OCI-M2 (cell line): ENCODE measurements at regions not wholly inside any gene's neighbourhood (a gene's known extent, or its start where the extent isn't known, plus 50 kb on each side); places are given as distances from the start of the nearest gene placed in this dataset.
"Not testable (repeated sequence)": the region's sequence is repeated elsewhere in the genome, so short reads cannot be mapped to it uniquely, and the experiment has no call there.

Experiments
- DNase-seq: peaks from one replicate; lab custom pipeline; 2025; ENCODE audit not compliant: unreplicated experiment; lab: John Stamatoyannopoulos, UW

- DNase-seq = no peak
These were observed 253.6 kb downstream of the C3orf38 start for GRCh38 chr3:88403319-88403718.

DNA sequence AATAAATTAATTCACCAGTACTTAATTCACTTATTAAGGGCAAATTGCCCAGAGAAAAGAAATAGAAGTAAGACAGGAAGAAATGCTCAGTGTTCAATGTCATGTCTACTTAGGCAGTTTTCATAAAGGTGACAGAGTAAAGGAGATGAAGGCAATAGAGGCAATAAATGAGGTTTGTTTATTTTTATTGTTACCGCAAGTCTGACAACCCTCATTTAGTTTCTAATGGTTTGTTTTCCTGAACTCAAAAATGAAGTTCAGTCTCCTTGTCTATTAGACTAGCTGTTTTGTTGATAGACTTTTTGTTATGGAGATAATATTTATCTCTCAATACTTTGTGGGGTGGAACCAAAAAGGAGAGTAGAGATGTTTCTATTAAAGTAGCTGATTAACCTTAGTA, 258.3 kb downstream of the C3orf38 start:
- no peak for DNase-seq

- no peak for DNase-seq
These were observed 259.2 kb downstream of the C3orf38 start for GRCh38 chr3:88408935-88409334.

GRCh38 chr3:88410259-88410658, 260.5 kb downstream of the C3orf38 start:
- no peak for DNase-seq

DNA sequence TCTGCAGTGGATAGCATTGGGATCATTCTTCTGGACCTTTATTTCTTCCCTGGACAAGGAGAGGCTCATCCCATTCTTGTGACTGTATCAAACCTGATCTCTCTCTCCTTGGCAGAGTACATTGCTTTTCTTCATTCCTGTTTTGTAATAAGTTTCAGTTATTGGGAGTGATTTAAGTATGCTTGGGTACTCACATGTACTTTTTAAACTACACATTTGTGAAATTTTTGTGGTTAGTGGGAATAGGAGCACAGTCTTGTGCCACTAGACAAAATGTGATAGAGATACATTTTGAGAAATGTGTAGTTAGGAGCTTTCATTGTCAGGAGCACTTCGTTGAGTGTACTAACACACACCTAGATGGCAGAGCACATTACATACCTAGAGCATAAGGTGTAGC, 262.6 kb downstream of the C3orf38 start:
- DNase-seq = no peak

DNA sequence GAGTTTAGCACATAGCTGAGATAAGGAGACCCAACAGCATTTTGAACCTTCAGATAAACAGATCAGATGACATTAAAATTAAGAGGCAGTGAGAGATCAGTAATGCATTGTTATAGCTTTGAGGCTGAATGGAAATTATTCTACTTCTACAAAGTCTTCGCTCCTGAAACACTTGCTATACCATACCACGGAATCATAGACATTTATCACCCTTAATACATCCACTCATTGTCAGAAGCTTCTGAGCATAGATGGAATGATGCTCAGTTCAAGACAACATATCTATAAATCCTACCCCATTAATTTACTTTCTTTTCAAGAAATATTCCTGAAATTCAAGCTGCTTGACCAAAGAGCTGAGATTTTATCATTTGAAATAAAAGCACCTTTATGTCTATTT, 266.7 kb downstream of the C3orf38 start:
- no peak for DNase-seq

DNA sequence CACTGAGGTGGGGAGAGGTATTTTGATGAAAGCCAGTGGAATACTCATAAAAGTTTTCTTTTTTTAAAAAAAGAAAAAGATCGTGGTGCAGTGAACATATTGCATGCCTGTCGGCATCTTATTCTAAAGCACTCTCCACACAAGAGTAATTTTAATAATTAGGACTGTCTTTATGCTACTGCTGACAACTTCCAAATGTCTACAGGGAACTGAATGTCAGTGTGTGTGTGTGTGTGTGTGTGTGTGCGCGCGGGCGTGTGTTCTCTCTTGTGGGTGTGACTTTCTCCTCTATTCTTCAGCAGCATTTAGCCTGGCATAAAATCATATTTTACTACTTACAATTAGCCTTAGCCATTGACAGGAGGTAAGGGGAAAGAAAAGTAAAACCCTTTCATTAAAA, 268.5 kb downstream of the C3orf38 start:
- no peak for DNase-seq

DNA sequence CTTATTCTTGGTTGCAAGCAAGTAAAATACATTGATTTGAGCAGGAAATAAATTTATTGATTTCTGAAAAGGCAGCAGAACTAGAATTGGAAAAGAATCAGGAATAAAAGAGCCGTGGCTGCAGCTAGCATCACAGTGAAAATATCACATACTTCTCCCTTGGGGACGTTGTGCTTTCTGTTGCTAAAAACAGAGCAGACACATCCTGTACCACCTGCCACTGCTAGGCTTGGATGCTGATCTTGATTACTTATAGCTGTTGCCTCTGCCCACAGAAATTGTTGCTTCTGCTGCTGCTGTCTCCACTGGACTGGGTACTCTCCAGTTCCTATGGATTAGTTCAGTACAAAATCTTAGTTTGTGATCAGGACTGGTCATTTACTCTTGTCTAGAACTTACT, 283.8 kb downstream of the C3orf38 start:
- no peak for DNase-seq

DNA sequence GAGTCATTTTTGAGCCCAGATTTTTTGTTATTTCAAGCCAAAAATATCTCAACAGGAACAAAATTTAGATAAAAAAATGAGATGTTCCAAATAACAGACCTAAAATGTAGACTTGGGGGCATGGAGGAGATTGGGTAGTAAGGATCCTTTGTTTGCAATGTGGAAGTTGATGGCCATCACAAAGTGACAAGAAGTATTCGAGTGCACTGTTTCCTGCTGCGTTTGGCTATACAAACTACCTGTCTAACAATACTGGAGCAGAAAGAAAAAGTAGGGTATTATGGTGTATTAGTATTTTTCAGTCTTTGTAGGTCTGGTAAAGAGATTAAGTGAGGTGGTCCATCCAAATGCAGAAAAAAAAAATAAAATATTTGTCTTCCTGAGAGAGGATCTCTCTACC, 284.2 kb downstream of the C3orf38 start:
- no peak for DNase-seq

DNA sequence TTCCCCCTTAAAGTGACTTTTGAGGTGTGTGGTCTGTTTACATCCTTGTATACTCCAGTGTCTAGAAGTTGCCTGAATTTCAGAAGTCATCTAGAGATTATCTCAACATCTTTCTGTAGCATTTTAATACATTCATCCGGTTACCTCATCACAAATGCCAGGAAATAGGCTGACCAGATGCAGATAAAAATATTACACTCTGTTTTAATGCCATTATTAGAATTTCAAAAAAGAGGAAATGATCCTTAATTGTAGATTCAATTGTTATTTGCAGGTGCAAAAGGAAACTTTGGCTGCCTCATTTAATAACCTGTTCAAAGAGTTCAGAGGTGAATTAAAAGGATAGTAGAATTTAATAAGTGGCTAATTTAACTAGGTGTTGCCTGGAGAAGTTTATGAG, 290.9 kb downstream of the C3orf38 start:
- DNase-seq = no peak

DNA sequence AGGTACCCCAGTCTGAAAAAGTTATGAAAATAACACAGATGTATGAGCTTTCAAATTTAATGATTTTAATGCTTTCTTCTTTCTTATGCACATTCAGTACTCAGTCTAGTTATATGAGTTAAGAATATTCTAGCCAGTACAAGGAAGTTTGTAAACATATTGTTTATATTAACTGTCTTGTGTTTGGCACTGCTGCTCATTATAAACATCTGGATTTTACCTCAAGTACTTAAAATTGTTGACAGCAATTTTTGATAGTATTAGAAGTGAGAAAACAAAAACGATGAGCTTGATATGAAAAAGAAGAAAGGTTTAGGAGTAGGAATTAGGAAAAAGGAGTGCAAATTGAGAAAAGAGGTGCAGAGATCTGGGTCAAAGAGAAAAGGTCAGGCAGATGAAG, 293.3 kb downstream of the C3orf38 start:
- DNase-seq = no peak

GRCh38 chr3:88444251-88444650, 294.5 kb downstream of the C3orf38 start:
- no peak for DNase-seq

DNA sequence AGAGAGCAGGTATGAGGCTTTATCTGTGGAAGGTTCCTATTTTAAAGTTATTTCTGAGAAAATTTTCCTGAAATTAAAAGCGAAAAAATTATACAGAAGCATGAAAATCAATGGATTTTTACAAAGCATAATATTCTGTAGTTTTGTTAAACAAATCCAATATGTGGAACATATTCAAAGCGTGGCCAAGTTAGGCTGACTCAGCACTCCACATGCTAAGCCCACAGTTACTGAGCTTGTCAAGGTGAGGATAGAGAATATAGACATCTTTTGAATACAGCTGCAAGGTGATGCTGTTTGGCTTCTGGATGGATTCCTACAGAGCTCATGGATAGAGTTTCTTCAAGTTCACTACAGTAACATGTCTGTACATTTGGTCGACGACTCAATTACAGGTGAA, 302.5 kb downstream of the C3orf38 start:
- DNase-seq = no peak

DNA sequence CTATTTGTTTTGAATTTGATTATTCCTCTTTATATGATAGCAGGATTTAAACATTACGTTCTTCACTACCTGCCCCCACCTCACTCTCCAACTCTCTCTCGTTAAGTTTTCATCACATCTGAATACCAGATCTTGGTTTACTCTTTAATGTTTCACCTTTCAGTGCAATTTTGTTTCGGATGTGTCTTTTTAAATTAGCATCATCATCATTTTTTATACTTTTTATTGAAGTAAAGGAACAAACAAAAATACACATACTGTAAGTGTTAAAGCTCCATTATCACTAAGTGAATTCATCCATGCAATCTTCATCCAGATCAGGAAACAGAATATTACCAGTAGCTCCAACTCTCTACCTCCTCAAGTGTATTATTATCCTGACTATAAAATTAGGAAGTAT, 310.6 kb downstream of the C3orf38 start:
- DNase-seq = no peak

DNA sequence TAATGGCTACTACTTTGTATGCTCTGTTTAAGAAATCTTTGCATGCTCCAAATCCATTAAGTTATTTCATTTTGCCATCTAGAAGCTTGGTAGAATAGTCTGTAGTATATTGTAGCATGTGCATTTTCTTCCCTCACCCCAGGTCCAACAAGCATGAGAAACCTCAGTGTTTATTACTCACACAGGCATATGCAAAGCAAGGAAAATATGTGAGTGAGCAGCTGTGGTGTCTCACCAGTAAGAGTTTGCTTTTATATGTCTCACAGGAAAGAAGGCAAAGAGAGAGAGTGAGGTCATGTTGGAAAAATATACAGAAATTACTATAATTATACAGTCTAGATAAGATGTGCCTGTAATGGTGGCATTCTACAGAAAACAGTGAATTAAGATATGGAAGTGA, 312.5 kb downstream of the C3orf38 start:
- DNase-seq = no peak

DNA sequence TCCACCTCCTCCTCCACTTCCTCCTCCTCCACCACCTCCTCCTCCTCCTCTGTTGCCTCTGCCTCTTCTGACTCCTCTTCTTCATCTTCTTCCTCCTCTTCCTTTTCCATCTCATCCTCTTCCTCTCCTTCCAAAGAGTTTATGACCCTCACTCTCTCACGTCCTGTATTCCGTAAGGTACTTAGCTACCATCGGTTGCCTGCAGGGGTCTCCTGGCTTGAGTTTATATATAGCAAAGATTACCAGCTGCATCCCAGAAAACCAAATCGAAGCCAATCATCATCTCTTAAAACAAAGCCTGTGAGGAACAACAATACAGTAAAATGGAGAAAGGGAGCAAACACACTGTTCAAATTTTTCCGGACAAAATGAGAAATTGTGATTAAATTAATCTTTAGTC, 317.4 kb downstream of the C3orf38 start:
- DNase-seq = no peak

- no peak for DNase-seq
These were observed 319.5 kb downstream of the C3orf38 start for GRCh38 chr3:88469216-88469615.

DNA sequence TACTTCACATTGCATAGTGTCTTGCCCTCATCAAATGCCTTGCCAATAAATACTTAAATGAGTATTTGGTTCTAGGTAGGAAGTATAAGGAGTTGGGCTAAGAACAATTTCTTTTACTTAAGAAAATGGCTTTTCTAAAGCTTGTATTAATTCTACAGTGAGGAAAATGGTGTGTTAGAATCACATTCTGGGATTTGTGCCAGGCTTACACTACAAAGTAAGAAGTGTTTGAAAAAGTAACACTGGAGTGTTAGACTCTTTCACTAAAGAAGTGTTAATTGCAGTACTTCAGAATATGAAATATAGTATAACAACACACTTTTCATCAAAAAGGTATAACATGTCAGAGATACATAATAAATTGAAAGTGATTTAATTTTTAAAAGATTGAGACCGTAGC, 328.7 kb downstream of the C3orf38 start:
- no peak for DNase-seq

DNA sequence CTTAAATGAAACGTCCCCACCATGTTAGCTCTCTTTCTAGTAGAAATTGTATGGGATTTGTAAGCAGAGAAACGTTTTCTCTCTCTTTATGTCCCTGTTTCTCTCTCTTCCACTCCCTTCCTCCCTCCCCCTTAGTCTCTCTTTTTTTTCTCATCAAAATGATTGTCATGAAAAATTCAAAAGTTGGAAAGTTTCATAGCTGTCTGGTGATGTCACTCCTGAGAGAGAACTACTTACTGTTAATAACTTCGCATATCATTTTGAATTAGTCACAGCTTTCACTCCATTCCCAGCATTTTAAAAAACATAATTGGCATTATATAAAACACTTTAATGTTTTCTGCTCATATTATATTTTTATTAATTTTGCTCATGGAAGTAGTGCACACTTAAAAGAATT, 331.1 kb downstream of the C3orf38 start:
- no peak for DNase-seq

DNA sequence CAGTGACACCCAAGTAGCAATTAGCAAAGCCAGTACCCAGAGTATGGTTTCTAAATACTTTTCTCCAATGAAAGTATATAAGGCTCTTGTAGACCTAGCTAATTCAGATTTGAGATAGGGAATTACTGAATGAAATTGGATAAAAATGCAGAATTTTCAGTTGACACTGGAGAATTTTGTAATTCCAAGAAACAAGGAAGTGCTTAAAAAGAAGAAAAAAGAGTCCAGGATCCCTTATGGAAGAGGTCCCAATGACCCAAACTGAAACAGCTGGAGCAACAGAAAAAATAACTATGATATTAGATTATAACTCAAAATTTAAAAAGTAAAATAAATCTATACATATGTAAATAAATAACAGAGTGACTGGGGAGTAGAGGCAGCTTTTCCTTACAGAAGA, 335.2 kb downstream of the C3orf38 start:
- no peak for DNase-seq

GRCh38 chr3:88508818-88509217, 359.1 kb downstream of the C3orf38 start:
- DNase-seq = not testable (repeated sequence)

DNA sequence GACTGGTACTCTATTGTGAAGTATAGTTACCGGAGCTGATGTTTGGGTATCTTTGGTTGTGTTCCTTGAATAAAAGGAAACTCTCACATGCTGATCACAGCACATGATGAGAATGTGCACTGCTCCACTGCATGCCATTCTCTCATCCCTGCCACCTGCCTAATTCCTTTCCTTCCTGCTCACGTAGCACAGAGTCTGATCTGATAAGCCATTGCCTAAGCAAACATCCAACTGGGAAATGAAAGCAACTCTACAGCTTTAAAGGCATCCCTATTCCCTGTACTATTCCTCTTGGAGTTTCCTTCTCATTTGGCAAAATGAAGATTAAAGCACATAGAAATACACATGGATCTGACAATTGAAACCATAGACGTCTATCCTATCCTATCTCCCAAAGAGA, 359.8 kb downstream of the C3orf38 start:
- DNase-seq = no peak

- DNase-seq = no peak
These were observed 378.7 kb downstream of the C3orf38 start for GRCh38 chr3:88528494-88528893.

- no peak for DNase-seq
These were observed 384.8 kb downstream of the C3orf38 start for GRCh38 chr3:88534534-88534933.
